Hepatocyte (in vitro differentiated cells): ENCODE measurements at regions not wholly inside any gene's neighbourhood (a gene's known extent, or its start where the extent isn't known, plus 50 kb on each side); places are given as distances from the start of the nearest gene placed in this dataset.

Source experiments
- DNase-seq: peaks from one replicate; pipeline ENCODE4 v3.0.0-alpha.2; 2016; ENCODE audit warnings: low spot score
- H2AFZ ChIP-seq: fragments of 200-600 bp; sonication (generic); 2 replicates; pipeline ENCODE4 v1.6.0; 2016; ENCODE audit warnings: antibody characterized with exemption, mild to moderate bottlenecking
- H3K27ac ChIP-seq: fragments of 200-600 bp; sonication (generic); 2 replicates; pipeline ENCODE4 v1.5.1; 2016; ENCODE audit warnings: mild to moderate bottlenecking
- H3K27me3 ChIP-seq: fragments of 200-600 bp; sonication (generic); 2 replicates; pipeline ENCODE4 v1.6.1; 2016
- H3K36me3 ChIP-seq: fragments of 200-600 bp; sonication (generic); replicated peaks from 2 replicates; pipeline ENCODE4 v1.5.1; 2016; ENCODE audit warnings: low read depth; ENCODE audit not compliant: insufficient read depth
- H3K4me1 ChIP-seq: fragments of 200-600 bp; sonication (generic); 2 replicates; pipeline ENCODE4 v1.5.1; 2016; ENCODE audit warnings: mild to moderate bottlenecking, moderate library complexity; ENCODE audit not compliant: insufficient read depth
- H3K4me2 ChIP-seq: fragments of 200-600 bp; sonication (generic); 2 replicates; pipeline ENCODE4 v1.6.0; 2016
- H3K4me3 ChIP-seq: fragments of 200-600 bp; sonication (generic); 2 replicates; pipeline ENCODE4 v1.5.1; 2016; ENCODE audit warnings: mild to moderate bottlenecking
- H3K79me2 ChIP-seq: fragments of 200-600 bp; sonication (generic); 2 replicates; pipeline ENCODE4 v1.6.0; 2017; ENCODE audit warnings: mild to moderate bottlenecking
- H3K9me2 ChIP-seq: fragments of 200-600 bp; sonication (generic); replicated peaks from 2 replicates; pipeline ENCODE4 v1.6.0; 2017; ENCODE audit warnings: mild to moderate bottlenecking; ENCODE audit not compliant: insufficient read depth
- H3K9me3 ChIP-seq: fragments of 200-600 bp; sonication (generic); 2 replicates; pipeline ENCODE4 v1.5.1; 2016; ENCODE audit warnings: low read depth, mild to moderate bottlenecking
- H4K20me1 ChIP-seq: fragments of 200-600 bp; sonication (generic); 2 replicates; pipeline ENCODE4 v1.6.0; 2016; ENCODE audit warnings: mild to moderate bottlenecking; ENCODE audit not compliant: insufficient read depth, poor library complexity, severe bottlenecking
- EZH2 ChIP-seq: fragments of 200-600 bp; sonication (generic); IDR thresholded peaks from 2 replicates; pipeline ENCODE4 v1.6.1; 2016; ENCODE audit warnings: antibody characterized with exemption, mild to moderate bottlenecking, borderline replicate concordance
- EZH2phosphoT487 ChIP-seq: fragments of 200-600 bp; sonication (generic); IDR thresholded peaks from one replicate; pipeline ENCODE4 v1.6.1; 2018; ENCODE audit warnings: antibody characterized with exemption, mild to moderate bottlenecking, low read depth, moderate library complexity; ENCODE audit not compliant: unreplicated experiment, severe bottlenecking
- WGBS: methylation state at CpG from one replicate; pipeline ENCODE4 v1.1.6; 2016; ENCODE audit warnings: low lambda C conversion rate; ENCODE audit errors: missing lambda C conversion rate; 5-methylcytosine and 5-hydroxymethylcytosine counted together
- TF ChIP-seq, protein P1 (sequence below): fragments of 200-600 bp; sonication (generic); IDR thresholded peaks from 2 replicates; pipeline ENCODE4 v1.5.1; 2016; ENCODE audit warnings: antibody characterized with exemption, mild to moderate bottlenecking; ENCODE audit not compliant: poor library complexity

DNA sequence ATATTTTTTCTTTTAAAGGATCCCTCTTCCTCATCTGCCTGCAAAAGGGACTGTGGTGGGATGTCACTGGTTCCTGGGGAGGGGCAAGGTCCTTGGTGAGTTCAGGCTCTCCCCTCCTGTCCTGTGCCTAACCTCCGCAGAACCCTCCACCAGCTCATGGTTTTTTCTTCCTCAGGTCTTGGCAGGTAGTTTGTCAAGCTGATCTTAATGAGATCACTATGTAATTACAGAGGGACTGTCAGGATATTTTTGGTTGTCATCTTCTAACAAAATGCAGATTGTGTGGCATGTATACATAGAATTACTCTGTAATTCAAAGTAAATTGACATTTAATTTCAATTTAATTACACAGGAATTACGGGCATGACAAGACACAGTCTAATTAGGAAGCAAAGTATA lies 150.3 kb upstream of the SEMA6A start:
- Histone ChIP-seq H3K27me3 (no peaks in the 10 kb centered on the region), H3K27ac (no peak overlapping the region), H3K36me3 (no peaks in the 10 kb centered on the region), H3K4me1 (no peaks in the 10 kb centered on the region), H3K4me3 (no peak overlapping the region), H3K4me2 (no peak overlapping the region), H3K9me3 (no peaks in the 10 kb centered on the region), H2AFZ (no peak overlapping the region), H3K9me2 (no peaks in the 10 kb centered on the region), H3K79me2 (no peaks in the 10 kb centered on the region), H4K20me1 (no peaks in the 10 kb centered on the region)
- WGBS = 98% methylated on average over 2 of the region's 2 CpGs
- DNase-seq = no peak
- no peak for TF ChIP-seq EZH2
- TF ChIP-seq, protein P1, sequence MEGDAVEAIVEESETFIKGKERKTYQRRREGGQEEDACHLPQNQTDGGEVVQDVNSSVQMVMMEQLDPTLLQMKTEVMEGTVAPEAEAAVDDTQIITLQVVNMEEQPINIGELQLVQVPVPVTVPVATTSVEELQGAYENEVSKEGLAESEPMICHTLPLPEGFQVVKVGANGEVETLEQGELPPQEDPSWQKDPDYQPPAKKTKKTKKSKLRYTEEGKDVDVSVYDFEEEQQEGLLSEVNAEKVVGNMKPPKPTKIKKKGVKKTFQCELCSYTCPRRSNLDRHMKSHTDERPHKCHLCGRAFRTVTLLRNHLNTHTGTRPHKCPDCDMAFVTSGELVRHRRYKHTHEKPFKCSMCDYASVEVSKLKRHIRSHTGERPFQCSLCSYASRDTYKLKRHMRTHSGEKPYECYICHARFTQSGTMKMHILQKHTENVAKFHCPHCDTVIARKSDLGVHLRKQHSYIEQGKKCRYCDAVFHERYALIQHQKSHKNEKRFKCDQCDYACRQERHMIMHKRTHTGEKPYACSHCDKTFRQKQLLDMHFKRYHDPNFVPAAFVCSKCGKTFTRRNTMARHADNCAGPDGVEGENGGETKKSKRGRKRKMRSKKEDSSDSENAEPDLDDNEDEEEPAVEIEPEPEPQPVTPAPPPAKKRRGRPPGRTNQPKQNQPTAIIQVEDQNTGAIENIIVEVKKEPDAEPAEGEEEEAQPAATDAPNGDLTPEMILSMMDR = no peak
- TF ChIP-seq EZH2phosphoT487 = no peak

DNA sequence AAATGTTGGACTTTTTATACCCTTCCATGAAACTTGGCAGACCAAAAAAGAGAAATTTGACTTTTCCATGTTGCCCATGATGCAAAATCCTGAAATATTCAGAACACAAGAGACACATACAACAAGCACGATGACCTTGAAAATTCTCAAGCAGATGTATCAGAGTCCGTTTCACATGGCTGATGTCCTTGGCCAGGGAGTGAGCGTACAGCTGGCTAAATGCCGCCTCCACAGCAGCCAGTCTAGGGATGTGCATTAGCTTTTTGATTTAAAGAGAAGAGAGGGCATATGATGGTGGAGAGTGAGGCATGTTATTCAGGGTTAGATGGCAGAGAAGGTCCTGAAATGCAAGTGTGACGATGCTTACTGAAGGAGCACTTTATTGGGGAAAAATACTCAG lies 148.0 kb upstream of the SEMA6A start:
- H3K4me2 ChIP-seq = no peak overlapping the region
- no peaks in the 10 kb centered on the region for H3K4me1 ChIP-seq
- H4K20me1 ChIP-seq = no peaks in the 10 kb centered on the region
- DNase-seq = no peak
- no peak overlapping the region for H3K27ac ChIP-seq
- H3K27me3 ChIP-seq = no peaks in the 10 kb centered on the region
- H3K9me2 ChIP-seq = no peaks in the 10 kb centered on the region
- H2AFZ ChIP-seq = no peak overlapping the region
- H3K36me3 ChIP-seq = no peaks in the 10 kb centered on the region
- 92% methylated on average over 5 of the region's 5 CpGs for WGBS
- H3K9me3 ChIP-seq = no peaks in the 10 kb centered on the region
- no peak overlapping the region for H3K4me3 ChIP-seq
- no peaks in the 10 kb centered on the region for H3K79me2 ChIP-seq
- TF ChIP-seq, protein P1 = no peak
- TF ChIP-seq EZH2 (no peak), EZH2phosphoT487 (no peak)

DNA sequence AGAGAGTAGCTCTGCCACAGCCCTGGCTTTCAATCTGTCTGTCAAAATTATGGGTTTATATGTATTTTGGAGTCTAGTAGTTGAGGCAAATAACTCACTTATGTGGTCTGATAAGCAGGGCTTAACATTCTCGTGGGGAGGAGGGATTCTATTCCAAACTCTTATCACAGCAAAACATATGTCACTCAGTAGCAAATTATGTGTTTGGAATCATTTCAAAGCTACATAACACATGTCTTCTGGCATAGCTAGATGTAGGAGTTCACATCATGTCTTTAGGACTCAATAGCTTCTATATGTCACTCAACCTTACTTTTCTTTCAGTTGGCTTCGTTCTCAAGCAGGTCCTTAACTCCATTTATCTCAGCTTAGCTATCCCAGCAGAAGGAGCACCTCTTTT lies 144.5 kb upstream of the SEMA6A start:
- no peak overlapping the region for H3K27ac ChIP-seq
- DNase-seq = no peak
- H2AFZ ChIP-seq = no peak overlapping the region
- H3K36me3 ChIP-seq = no peaks in the 10 kb centered on the region
- H3K4me2 ChIP-seq = no peak overlapping the region
- H4K20me1 ChIP-seq = no peaks in the 10 kb centered on the region
- WGBS = 76% methylated on average over 2 of the region's 2 CpGs
- no peaks in the 10 kb centered on the region for H3K4me1 ChIP-seq
- H3K4me3 ChIP-seq = no peak overlapping the region
- H3K9me2 ChIP-seq = no peaks in the 10 kb centered on the region
- H3K27me3 ChIP-seq = no peaks in the 10 kb centered on the region
- TF ChIP-seq, protein P1 = no peak
- no peak for TF ChIP-seq EZH2
- TF ChIP-seq EZH2phosphoT487 = no peak
- no peaks in the 10 kb centered on the region for H3K9me3 ChIP-seq
- H3K79me2 ChIP-seq = no peaks in the 10 kb centered on the region

DNA sequence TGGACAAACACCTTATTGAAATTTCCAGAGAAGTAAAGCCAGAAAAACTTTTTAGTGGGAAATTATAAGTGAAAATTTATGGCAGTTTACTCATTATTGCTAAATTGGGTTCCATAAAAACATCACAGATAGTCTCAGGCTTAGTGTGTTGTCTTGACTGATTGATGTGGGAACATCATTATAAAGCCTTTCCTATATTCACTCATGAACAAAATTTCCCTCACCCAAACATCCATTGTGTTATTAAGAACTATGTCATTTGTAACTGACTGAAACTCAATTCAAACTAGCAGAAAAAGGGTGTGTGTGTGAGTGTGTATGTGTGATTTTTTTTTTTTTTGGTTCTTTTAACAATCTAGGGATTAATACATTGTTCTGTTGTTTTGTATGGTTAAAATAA lies 143.7 kb upstream of the SEMA6A start:
- no peak overlapping the region for H3K4me2 ChIP-seq
- H3K4me3 ChIP-seq = no peak overlapping the region
- H4K20me1 ChIP-seq = no peaks in the 10 kb centered on the region
- TF ChIP-seq, protein P1 = no peak
- TF ChIP-seq EZH2 = no peak
- TF ChIP-seq EZH2phosphoT487 = no peak
- no peak overlapping the region for H3K27ac ChIP-seq
- no peaks in the 10 kb centered on the region for H3K27me3 ChIP-seq
- no peaks in the 10 kb centered on the region for H3K9me3 ChIP-seq
- no peak for DNase-seq
- no peaks in the 10 kb centered on the region for H3K9me2 ChIP-seq
- H3K4me1 ChIP-seq = no peaks in the 10 kb centered on the region
- no peaks in the 10 kb centered on the region for H3K36me3 ChIP-seq
- H3K79me2 ChIP-seq = no peaks in the 10 kb centered on the region
- no peak overlapping the region for H2AFZ ChIP-seq
